ENCODE measurements at regions not wholly inside any gene's neighbourhood (a gene's known extent, or its start where the extent isn't known, plus 50 kb on each side); places are given as distances from the start of the nearest gene placed in this dataset.

- TF ChIP-seq, protein P1, sequence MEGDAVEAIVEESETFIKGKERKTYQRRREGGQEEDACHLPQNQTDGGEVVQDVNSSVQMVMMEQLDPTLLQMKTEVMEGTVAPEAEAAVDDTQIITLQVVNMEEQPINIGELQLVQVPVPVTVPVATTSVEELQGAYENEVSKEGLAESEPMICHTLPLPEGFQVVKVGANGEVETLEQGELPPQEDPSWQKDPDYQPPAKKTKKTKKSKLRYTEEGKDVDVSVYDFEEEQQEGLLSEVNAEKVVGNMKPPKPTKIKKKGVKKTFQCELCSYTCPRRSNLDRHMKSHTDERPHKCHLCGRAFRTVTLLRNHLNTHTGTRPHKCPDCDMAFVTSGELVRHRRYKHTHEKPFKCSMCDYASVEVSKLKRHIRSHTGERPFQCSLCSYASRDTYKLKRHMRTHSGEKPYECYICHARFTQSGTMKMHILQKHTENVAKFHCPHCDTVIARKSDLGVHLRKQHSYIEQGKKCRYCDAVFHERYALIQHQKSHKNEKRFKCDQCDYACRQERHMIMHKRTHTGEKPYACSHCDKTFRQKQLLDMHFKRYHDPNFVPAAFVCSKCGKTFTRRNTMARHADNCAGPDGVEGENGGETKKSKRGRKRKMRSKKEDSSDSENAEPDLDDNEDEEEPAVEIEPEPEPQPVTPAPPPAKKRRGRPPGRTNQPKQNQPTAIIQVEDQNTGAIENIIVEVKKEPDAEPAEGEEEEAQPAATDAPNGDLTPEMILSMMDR (IDR thresholded peaks at IDR 0.05), result no peak
Observed at GRCh38 chr7:23981314-23981713, 271.3 kb downstream of the STK31 start.

- TF ChIP-seq, protein P1 (IDR thresholded peaks at IDR 0.05), result no peak
Observed at GRCh38 chr7:23981758-23982157, 271.7 kb downstream of the STK31 start.

DNA sequence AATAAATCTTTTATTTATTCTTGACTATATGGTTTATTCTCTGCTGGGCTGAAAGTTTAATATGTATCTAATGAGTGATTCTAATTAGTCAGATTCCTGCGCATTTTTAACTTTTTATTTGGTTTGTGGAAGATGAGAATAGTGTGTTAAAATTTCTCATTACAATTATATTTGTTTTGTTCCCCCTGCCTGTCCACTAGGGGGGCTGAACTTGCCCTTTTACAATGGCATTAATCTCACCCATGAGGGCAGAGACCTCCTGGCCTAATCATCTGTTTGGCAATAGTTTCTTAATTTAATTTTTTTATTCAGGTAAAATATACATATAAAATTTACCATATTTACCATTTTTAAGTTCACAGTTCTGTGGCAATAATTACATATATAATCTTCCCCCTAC is 278.5 kb upstream of the NPY start:
- TF ChIP-seq, protein P1 (IDR thresholded peaks at IDR 0.05), result no peak

DNA sequence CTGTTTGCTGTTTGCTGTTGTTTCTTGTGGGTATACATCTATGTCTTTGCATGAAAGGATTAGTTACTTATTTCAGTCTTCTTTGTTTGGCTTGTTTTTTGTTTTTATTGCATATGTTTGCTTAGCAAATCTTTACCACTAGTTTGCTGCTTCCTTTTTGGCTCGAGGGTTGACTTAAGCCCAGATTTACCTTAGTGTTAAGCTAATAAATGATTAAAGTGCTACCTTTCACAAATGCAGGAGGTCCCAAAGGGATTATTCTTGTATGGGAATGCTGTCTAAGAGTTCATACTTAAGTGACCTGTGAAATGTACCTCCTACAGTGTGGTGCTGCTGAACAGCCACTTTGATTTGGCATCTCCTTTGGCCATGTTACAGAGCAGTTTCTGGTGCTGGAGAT is 273.5 kb upstream of the NPY start:
- TF ChIP-seq, protein P1 (IDR thresholded peaks at IDR 0.05), result no peak

DNA sequence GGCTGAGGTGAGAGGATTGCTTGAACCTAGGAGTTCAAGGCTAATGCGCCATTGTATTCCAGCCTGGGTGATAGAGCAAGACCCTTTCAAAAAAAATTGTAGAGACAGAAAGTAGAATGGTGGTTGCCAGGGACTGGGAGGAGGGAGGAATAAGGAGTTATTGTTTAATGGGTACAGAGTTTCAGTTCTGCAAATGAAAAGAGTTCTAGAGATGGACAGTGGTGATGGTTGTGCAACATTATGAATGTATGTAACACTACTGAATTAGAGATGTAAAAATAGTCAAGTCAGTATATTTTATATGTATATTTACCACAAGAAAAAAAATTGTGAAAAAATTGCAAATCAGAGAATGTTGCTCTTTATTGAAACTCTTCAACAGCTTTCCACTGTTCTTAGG is 266.5 kb upstream of the NPY start:
- TF ChIP-seq, protein P1 (IDR thresholded peaks at IDR 0.05), result no peak

GRCh38 chr7:24018331-24018730 is 265.7 kb upstream of the NPY start:
- TF ChIP-seq, protein P1 (IDR thresholded peaks at IDR 0.05), result no peak

DNA sequence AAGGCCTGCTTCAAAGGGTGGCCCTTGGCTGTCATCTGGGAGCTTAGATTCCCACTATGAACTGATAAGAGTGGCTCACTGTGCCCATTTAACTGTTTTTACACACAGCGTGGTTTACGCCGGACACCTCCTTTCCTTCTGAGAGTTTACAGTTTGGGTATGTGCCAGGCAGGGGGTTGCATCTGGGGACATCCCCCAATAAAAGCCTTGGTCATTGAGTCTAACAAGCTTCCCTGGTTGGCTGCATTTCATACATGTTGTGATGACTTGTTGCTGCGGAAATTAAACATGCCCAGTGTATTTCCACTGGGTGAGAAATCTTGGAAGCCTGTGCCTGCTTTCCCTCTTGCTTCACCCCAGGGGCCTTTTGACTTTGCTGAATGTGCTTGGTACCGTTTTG is 264.1 kb upstream of the NPY start:
- TF ChIP-seq, protein P1 (IDR thresholded peaks at IDR 0.05), result no peak
